CD4-positive, alpha-beta T cell (primary cell): ENCODE measurements at regions not wholly inside any gene's neighbourhood (a gene's known extent, or its start where the extent isn't known, plus 50 kb on each side); places are given as distances from the start of the nearest gene placed in this dataset.

Source experiments
- ATAC-seq: fragments of 200-7000 bp; cut with Tn5 transposase; one replicate; pipeline ENCODE4 v1.10.0; 2022; ENCODE audit warnings: mild to moderate bottlenecking; ENCODE audit not compliant: poor library complexity
- CTCF ChIA-PET: fragments of 350-600 bp; sonication (Branson Sonifier 250); formaldehyde crosslinking; loops from one replicate; lab custom pipeline; 2021; ENCODE audit warnings: antibody characterized with exemption, inconsistent platforms; lab: Charles Lee
- POLR2A ChIA-PET: fragments of 350-600 bp; sonication (Branson Sonifier 250); formaldehyde crosslinking; loops from one replicate; lab custom pipeline; 2021; ENCODE audit warnings: antibody characterized with exemption, inconsistent platforms; lab: Charles Lee
- DNase-seq, 14 experiments: peaks; one replicate each; pipeline ENCODE4 v3.0.0-alpha.2; 2013 to 2020; ENCODE audit warnings: mixed read lengths in 2 of 14
- H3K27ac ChIP-seq, 2 donors: one replicate each; pipeline versions ENCODE4 v1.5.1 to v1.7.0; 2013; ENCODE audit warnings: low read length in 2 of 2, low read depth in 1 of 2, mild to moderate bottlenecking in 1 of 2
- H3K27me3 ChIP-seq, 2 experiments: 1 replicate in 1 of 2; 2 replicates in 1 of 2; pipeline versions ENCODE4 v1.6.1 to v1.7.0; 2013; ENCODE audit warnings: low read length in 2 of 2, control low read depth in 1 of 2, mild to moderate bottlenecking in 1 of 2, moderate library complexity in 1 of 2; ENCODE audit not compliant: insufficient read depth in 2 of 2, control insufficient read depth in 1 of 2
- H3K36me3 ChIP-seq: one replicate; pipeline ENCODE4 v1.6.1; 2013; ENCODE audit warnings: low read length, control low read depth; ENCODE audit not compliant: insufficient read depth
- H3K4me1 ChIP-seq: one replicate; pipeline ENCODE4 v1.6.1; 2013; ENCODE audit warnings: low read length, control low read depth; ENCODE audit not compliant: insufficient read depth
- H3K4me3 ChIP-seq: one replicate; pipeline ENCODE4 v1.5.1; 2013; ENCODE audit warnings: mild to moderate bottlenecking, low read length, moderate library complexity
- H3K9me3 ChIP-seq, 2 experiments: 1 replicate in 1 of 2; 2 replicates in 1 of 2; pipeline versions ENCODE4 v1.6.1 to v1.7.0; 2013; ENCODE audit warnings: low read length in 2 of 2, mild to moderate bottlenecking in 2 of 2, control low read depth in 1 of 2, moderate library complexity in 1 of 2; ENCODE audit not compliant: control insufficient read depth in 1 of 2, insufficient read depth in 1 of 2
- H3K27ac Mint-ChIP-seq: one replicate; pipeline ENCODE4 v1.8.0; 2020; ENCODE audit warnings: mixed read lengths
- H3K27me3 Mint-ChIP-seq: one replicate; pipeline ENCODE4 v1.8.0; 2021; ENCODE audit warnings: mixed read lengths
- H3K36me3 Mint-ChIP-seq: one replicate; pipeline ENCODE4 v1.8.0; 2021; ENCODE audit warnings: low read depth, mixed read lengths
- H3K4me1 Mint-ChIP-seq: one replicate; pipeline ENCODE4 v1.8.0; 2021; ENCODE audit warnings: low read depth, mixed read lengths
- H3K4me3 Mint-ChIP-seq: one replicate; pipeline ENCODE4 v1.8.0; 2020; ENCODE audit warnings: mild to moderate bottlenecking, mixed read lengths
- H3K9me3 Mint-ChIP-seq: one replicate; pipeline ENCODE4 v1.8.0; 2020; ENCODE audit warnings: mixed read lengths
- intact Hi-C, 2 experiments: fragments of 100-400 bp; cut with DNase I in 1 of 2; cut with micrococcal nuclease in 1 of 2; formaldehyde crosslinking; loops; one replicate each; pipeline versions ENCODE4 v1.15.1 to v1.9.0; 2023 to 2025; cut with DNase I, micrococcal nuclease
- TF ChIP-seq, protein P1 (sequence below): fragments of 200-600 bp; IDR thresholded peaks from one replicate; pipeline ENCODE4 v1.8.0; 2022; ENCODE audit warnings: antibody characterized with exemption, mild to moderate bottlenecking

DNA sequence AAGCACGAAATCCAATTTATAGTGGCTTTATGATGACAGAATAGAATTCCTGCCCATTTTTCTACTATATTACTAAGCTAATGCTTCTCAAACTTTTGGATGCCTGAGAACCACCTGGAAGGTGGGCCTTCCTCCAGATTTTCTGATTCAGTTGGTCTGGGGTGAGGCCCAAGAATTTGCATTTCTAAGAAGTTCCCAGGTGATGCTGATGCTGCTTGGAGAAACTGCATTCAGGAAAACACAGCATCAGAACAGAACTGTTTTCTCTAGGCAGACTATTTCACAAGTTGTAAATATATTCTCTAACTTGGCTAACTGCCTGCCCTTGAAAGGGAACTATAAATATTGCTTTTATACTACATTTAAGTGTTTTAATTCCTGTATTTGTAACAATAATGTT lies 644.9 kb upstream of the DPPA4 start:
- Mint-ChIP-seq H3K36me3 (no peaks in the 10 kb centered on the region), H3K4me3 (no peak overlapping the region), H3K4me1 (no peaks in the 10 kb centered on the region), H3K27ac (no peak overlapping the region), H3K9me3 (no peaks in the 10 kb centered on the region), H3K27me3 (no peaks in the 10 kb centered on the region)
- no peaks in the 10 kb centered on the region for H3K9me3 ChIP-seq
- TF ChIP-seq, protein P1, sequence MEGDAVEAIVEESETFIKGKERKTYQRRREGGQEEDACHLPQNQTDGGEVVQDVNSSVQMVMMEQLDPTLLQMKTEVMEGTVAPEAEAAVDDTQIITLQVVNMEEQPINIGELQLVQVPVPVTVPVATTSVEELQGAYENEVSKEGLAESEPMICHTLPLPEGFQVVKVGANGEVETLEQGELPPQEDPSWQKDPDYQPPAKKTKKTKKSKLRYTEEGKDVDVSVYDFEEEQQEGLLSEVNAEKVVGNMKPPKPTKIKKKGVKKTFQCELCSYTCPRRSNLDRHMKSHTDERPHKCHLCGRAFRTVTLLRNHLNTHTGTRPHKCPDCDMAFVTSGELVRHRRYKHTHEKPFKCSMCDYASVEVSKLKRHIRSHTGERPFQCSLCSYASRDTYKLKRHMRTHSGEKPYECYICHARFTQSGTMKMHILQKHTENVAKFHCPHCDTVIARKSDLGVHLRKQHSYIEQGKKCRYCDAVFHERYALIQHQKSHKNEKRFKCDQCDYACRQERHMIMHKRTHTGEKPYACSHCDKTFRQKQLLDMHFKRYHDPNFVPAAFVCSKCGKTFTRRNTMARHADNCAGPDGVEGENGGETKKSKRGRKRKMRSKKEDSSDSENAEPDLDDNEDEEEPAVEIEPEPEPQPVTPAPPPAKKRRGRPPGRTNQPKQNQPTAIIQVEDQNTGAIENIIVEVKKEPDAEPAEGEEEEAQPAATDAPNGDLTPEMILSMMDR, result no peak
- no peaks in the 10 kb centered on the region for H3K4me1 ChIP-seq
- H3K36me3 ChIP-seq, result no peaks in the 10 kb centered on the region
- H3K27ac ChIP-seq, result no peak overlapping the region
- no peaks in the 10 kb centered on the region for H3K27me3 ChIP-seq
- ChIA-PET POLR2A (no interaction called here), CTCF (interaction anchor here (0.7 kb wide), 1 partner anchor 1302 kb away, joined by 3 read pairs; no protein-coding TSS in a partner anchor)
- no peak for ATAC-seq
- H3K4me3 ChIP-seq, result no peak overlapping the region
- intact Hi-C loops, result no loop called here
- no peak for DNase-seq

DNA sequence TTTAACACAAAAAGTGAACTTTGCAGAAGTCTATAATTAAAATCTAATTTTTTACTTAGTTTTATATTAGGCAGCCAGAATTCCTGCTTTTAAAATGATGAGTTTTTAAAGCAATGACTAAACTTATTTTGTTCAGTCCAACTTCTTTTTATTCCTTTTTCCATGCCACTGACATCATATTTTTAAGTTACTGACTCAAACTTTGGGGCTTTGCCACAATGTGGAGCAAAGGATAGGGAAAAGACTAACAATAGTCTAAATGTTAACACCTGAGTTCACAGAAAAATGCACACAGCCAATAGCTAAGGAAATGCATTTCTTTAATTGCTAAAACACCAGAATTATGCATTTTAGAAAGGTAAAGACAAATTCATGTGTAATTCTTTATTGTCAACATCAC lies 647.6 kb upstream of the DPPA4 start:
- Mint-ChIP-seq H3K27ac (no peak overlapping the region), H3K36me3 (no peaks in the 10 kb centered on the region), H3K4me1 (no peaks in the 10 kb centered on the region), H3K27me3 (no peaks in the 10 kb centered on the region), H3K9me3 (no peaks in the 10 kb centered on the region), H3K4me3 (no peak overlapping the region)
- no peaks in the 10 kb centered on the region for H3K36me3 ChIP-seq
- H3K4me1 ChIP-seq, result no peaks in the 10 kb centered on the region
- DNase-seq (no peak), ATAC-seq (no peak)
- intact Hi-C loops, result no loop called here
- H3K27me3 ChIP-seq, result no peaks in the 10 kb centered on the region
- no peak overlapping the region for H3K27ac ChIP-seq
- POLR2A ChIA-PET, result no interaction called here
- TF ChIP-seq, protein P1, result no peak
- H3K9me3 ChIP-seq, result no peaks in the 10 kb centered on the region
- no peak overlapping the region for H3K4me3 ChIP-seq
- CTCF ChIA-PET, result no interaction called here

DNA sequence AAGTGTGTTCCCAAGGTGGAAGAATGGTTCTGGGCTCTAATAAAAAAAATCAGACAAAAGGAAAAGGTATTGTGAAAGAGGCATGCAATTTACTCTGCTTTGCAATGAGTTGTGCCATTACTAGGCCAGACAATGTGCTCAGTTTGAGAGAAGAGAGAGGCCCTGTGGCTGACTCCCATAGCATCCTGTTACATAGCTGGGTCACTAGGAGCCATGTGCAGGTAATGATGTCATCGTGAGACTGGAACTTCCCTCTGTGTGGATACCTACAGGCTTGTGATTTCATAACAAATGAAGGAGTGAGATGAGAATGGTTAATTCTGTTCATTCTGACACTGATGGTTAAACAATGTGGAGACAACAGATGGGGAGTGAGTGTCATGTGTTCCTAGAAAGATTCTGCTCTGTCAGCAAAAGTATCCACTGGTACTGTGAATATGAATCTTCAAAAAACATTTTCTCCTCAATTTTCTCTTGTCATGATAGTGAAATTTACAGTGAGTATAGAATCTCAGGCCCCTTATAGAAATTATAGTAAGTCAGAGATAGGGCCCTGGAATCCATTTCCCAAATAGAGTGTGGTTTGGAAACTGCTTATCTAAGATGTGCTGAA lies 648.7 kb upstream of the DPPA4 start:
- Histone ChIP-seq H3K4me1 (no peaks in the 10 kb centered on the region), H3K27ac (no peak overlapping the region), H3K36me3 (no peaks in the 10 kb centered on the region), H3K27me3 (no peaks in the 10 kb centered on the region), H3K9me3 (no peaks in the 10 kb centered on the region), H3K4me3 (no peak overlapping the region)
- ChIA-PET POLR2A (no interaction called here), CTCF (no interaction called here)
- TF ChIP-seq, protein P1, result no peak
- H3K27ac Mint-ChIP-seq, result no peak overlapping the region
- intact Hi-C loops, result no loop called here
- no peaks in the 10 kb centered on the region for H3K36me3 Mint-ChIP-seq
- no peaks in the 10 kb centered on the region for H3K4me1 Mint-ChIP-seq
- DNase-seq (peak in 1 of 14 experiments; percentile 6), ATAC-seq (no peak)
- H3K4me3 Mint-ChIP-seq, result no peak overlapping the region
- H3K9me3 Mint-ChIP-seq, result peaks cover 3% of the 10 kb centered on the region
- H3K27me3 Mint-ChIP-seq, result no peaks in the 10 kb centered on the region
